Neural cell (in vitro differentiated cells): ENCODE measurements at regions not wholly inside any gene's neighbourhood (a gene's known extent, or its start where the extent isn't known, plus 50 kb on each side); places are given as distances from the start of the nearest gene placed in this dataset.

ENCODE experiments used
- H2AFZ ChIP-seq: fragments of 200-600, 300-800 bp; sonication (generic), shearing (Covaris generic); 2 replicates; pipeline ENCODE4 v1.6.0; 2014; ENCODE audit warnings: low read depth, mild to moderate bottlenecking, antibody characterized with exemption, low read length, moderate library complexity
- H3F3A ChIP-seq: fragments of 200-600 bp; shearing (Covaris generic); 2 replicates; pipeline ENCODE4 v1.6.1; 2016; ENCODE audit warnings: mild to moderate bottlenecking, moderate library complexity, mixed read lengths, antibody characterized with exemption, low read length; ENCODE audit not compliant: insufficient read depth, poor library complexity, severe bottlenecking
- H3K27ac ChIP-seq: fragments of 200-600, 300-800 bp; sonication (generic), shearing (Covaris generic); 2 replicates; pipeline ENCODE4 v1.5.1; 2014; ENCODE audit warnings: mild to moderate bottlenecking, low read length, moderate library complexity
- H3K27me3 ChIP-seq: fragments of 300-800, 200-600 bp; sonication (generic), shearing (Covaris generic); 2 replicates; pipeline ENCODE4 v1.6.0; 2014; ENCODE audit warnings: mild to moderate bottlenecking, low read depth, low read length, moderate library complexity; ENCODE audit not compliant: insufficient read depth
- H3K36me3 ChIP-seq: fragments of 300-800, 200-600 bp; sonication (generic), shearing (Covaris generic); 2 replicates; pipeline ENCODE4 v1.5.1; 2014; ENCODE audit warnings: mild to moderate bottlenecking, antibody characterized with exemption, low read length, moderate library complexity; ENCODE audit not compliant: insufficient read depth
- H3K4me2 ChIP-seq: fragments of 300-800, 200-600 bp; sonication (generic), shearing (Covaris generic); 2 replicates; pipeline ENCODE4 v1.6.0; 2014; ENCODE audit warnings: mild to moderate bottlenecking, low read length
- H3K4me3 ChIP-seq: fragments of 300-800, 200-600 bp; sonication (generic), shearing (Covaris generic); 2 replicates; pipeline ENCODE4 v1.5.1; 2014; ENCODE audit warnings: mild to moderate bottlenecking, low read length, moderate library complexity
- H3K79me2 ChIP-seq: fragments of 200-600 bp; shearing (Covaris generic); replicated peaks from 2 replicates; pipeline ENCODE4 v1.6.0; 2014; ENCODE audit warnings: mild to moderate bottlenecking, low read length, moderate library complexity; ENCODE audit not compliant: insufficient read depth
- H3K9ac ChIP-seq: fragments of 300-800, 200-600 bp; sonication (generic), shearing (Covaris generic); 2 replicates; pipeline ENCODE4 v1.6.1; 2016; ENCODE audit warnings: mild to moderate bottlenecking, low read length, mixed read lengths
- H3K9me2 ChIP-seq: fragments of 200-600 bp; shearing (Covaris generic); 2 replicates; pipeline ENCODE4 v1.6.1; 2016; ENCODE audit warnings: mild to moderate bottlenecking, low read length, mixed read lengths; ENCODE audit not compliant: insufficient read depth
- H3K9me3 ChIP-seq: fragments of 200-600, 300-800 bp; sonication (generic), shearing (Covaris generic); 2 replicates; pipeline ENCODE4 v1.6.1; 2016; ENCODE audit warnings: mild to moderate bottlenecking, mixed run types, low read length, moderate library complexity, mixed read lengths
- H4K20me1 ChIP-seq: fragments of 200-600 bp; shearing (Covaris generic); 2 replicates; pipeline ENCODE4 v1.6.1; 2016; ENCODE audit warnings: mild to moderate bottlenecking, mixed run types; ENCODE audit not compliant: insufficient read depth
- EP300 ChIP-seq: fragments of 450-650 bp; conservative IDR thresholded peaks from 2 replicates; pipeline ENCODE4 v1.6.1; 2014; ENCODE audit warnings: antibody characterized with exemption, mild to moderate bottlenecking, moderate library complexity; ENCODE audit not compliant: poor library complexity, severe bottlenecking
- EZH2 ChIP-seq: fragments of 200-600, 300-800 bp; shearing (Covaris generic), sonication (generic); IDR thresholded peaks from 2 replicates; pipeline ENCODE4 v1.6.1; 2014; ENCODE audit warnings: antibody characterized with exemption, low read length, borderline replicate concordance, mild to moderate bottlenecking; ENCODE audit not compliant: insufficient read depth, poor library complexity, severe bottlenecking
- MXI1 ChIP-seq: fragments of 450-650 bp; conservative IDR thresholded peaks from 2 replicates; pipeline ENCODE4 v1.6.1; 2014; ENCODE audit warnings: antibody characterized with exemption, mild to moderate bottlenecking; ENCODE audit not compliant: poor library complexity, severe bottlenecking
- POLR2AphosphoS5 ChIP-seq: IDR thresholded peaks from 2 replicates; pipeline ENCODE4 v1.6.1; 2012
- RAD21 ChIP-seq: fragments of 450-650 bp; conservative IDR thresholded peaks from 2 replicates; pipeline ENCODE4 v1.6.1; 2014; ENCODE audit warnings: antibody characterized with exemption, mild to moderate bottlenecking, moderate library complexity
- REST ChIP-seq: IDR thresholded peaks from 2 replicates; pipeline ENCODE4 v1.6.1; 2012; ENCODE audit warnings: borderline replicate concordance
- SMC3 ChIP-seq: fragments of 450-650 bp; conservative IDR thresholded peaks from 2 replicates; pipeline ENCODE4 v1.6.1; 2014; ENCODE audit warnings: antibody characterized with exemption, mild to moderate bottlenecking, moderate library complexity; ENCODE audit not compliant: poor library complexity
- TAF1 ChIP-seq: IDR thresholded peaks from 2 replicates; pipeline ENCODE4 v1.6.1; 2012; ENCODE audit warnings: low read depth
- TF ChIP-seq, protein P1 (sequence below): fragments of 450-650 bp; IDR thresholded peaks from 2 replicates; pipeline ENCODE4 v1.5.1; 2014; ENCODE audit warnings: antibody characterized with exemption, mild to moderate bottlenecking, moderate library complexity; ENCODE audit not compliant: poor library complexity, severe bottlenecking

DNA sequence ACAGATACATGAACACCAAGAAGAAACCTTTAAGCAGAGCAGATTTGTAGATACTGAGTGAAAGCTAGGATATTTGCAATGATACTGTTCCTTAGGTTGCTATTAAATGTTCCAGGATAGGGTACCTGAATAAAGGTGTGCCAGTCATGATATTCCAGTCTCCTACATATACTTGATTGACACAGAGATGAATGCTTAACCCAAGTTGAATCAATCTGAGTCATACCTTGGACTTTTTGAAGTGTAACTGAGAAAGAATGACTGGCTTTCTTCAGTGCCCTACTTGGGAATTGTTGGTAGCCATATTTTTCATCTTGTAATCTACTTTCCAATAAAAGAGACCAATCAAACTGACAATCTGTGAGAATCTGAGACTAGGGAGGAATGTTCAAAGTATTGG is 805.7 kb upstream of the GHITM start:
- no peak overlapping the region for H3K27ac ChIP-seq
- no peaks in the 10 kb centered on the region for H3K9me2 ChIP-seq
- no peaks in the 10 kb centered on the region for H3K36me3 ChIP-seq
- H3K4me3 ChIP-seq, result no peak overlapping the region
- H3K27me3 ChIP-seq, result no peaks in the 10 kb centered on the region
- TF ChIP-seq EP300 (no peak), MXI1 (no peak), REST (no peak), EZH2 (no peak), TAF1 (no peak), RAD21 (no peak), POLR2AphosphoS5 (no peak), SMC3 (no peak)
- TF ChIP-seq, protein P1, sequence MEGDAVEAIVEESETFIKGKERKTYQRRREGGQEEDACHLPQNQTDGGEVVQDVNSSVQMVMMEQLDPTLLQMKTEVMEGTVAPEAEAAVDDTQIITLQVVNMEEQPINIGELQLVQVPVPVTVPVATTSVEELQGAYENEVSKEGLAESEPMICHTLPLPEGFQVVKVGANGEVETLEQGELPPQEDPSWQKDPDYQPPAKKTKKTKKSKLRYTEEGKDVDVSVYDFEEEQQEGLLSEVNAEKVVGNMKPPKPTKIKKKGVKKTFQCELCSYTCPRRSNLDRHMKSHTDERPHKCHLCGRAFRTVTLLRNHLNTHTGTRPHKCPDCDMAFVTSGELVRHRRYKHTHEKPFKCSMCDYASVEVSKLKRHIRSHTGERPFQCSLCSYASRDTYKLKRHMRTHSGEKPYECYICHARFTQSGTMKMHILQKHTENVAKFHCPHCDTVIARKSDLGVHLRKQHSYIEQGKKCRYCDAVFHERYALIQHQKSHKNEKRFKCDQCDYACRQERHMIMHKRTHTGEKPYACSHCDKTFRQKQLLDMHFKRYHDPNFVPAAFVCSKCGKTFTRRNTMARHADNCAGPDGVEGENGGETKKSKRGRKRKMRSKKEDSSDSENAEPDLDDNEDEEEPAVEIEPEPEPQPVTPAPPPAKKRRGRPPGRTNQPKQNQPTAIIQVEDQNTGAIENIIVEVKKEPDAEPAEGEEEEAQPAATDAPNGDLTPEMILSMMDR, result no peak
- H3K9ac ChIP-seq, result no peak overlapping the region
- no peaks in the 10 kb centered on the region for H3K79me2 ChIP-seq
- no peaks in the 10 kb centered on the region for H3F3A ChIP-seq
- no peak overlapping the region for H2AFZ ChIP-seq
- H3K4me2 ChIP-seq, result no peak overlapping the region
- no peaks in the 10 kb centered on the region for H3K9me3 ChIP-seq
- H4K20me1 ChIP-seq, result no peaks in the 10 kb centered on the region

DNA sequence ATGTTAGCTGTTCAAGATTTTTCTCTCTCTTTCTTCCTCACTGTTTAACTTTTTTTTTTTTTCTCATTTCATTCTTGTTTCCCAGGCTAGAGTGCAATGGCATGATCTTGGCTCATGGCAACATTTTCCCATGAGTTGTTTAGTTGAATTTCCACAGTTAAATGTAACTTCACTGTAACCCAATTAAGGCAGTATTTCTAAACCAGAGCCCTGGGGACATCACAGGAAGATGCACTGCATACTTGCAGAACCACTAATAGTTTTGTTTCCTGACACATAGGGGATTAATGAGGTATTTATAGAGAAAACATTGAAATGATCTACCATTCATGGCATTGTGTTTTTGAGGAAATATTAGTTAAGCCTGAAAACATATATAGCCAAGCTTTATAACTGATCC is 795.6 kb upstream of the GHITM start:
- Histone ChIP-seq H3K79me2 (no peaks in the 10 kb centered on the region), H3K9ac (no peak overlapping the region), H2AFZ (no peak overlapping the region), H3K27me3 (no peaks in the 10 kb centered on the region), H3K36me3 (no peaks in the 10 kb centered on the region), H3K9me2 (no peaks in the 10 kb centered on the region), H4K20me1 (no peaks in the 10 kb centered on the region), H3K4me3 (no peak overlapping the region), H3K9me3 (no peaks in the 10 kb centered on the region), H3F3A (no peaks in the 10 kb centered on the region), H3K27ac (no peak overlapping the region), H3K4me2 (no peak overlapping the region)
- TF ChIP-seq TAF1 (no peak), MXI1 (no peak), RAD21 (no peak), EZH2 (no peak), POLR2AphosphoS5 (no peak), EP300 (no peak), REST (no peak), SMC3 (no peak)
- TF ChIP-seq, protein P1, result no peak
